ENCODE measurements at regions not wholly inside any gene's neighbourhood (a gene's known extent, or its start where the extent isn't known, plus 50 kb on each side); places are given as distances from the start of the nearest gene placed in this dataset.

DNA sequence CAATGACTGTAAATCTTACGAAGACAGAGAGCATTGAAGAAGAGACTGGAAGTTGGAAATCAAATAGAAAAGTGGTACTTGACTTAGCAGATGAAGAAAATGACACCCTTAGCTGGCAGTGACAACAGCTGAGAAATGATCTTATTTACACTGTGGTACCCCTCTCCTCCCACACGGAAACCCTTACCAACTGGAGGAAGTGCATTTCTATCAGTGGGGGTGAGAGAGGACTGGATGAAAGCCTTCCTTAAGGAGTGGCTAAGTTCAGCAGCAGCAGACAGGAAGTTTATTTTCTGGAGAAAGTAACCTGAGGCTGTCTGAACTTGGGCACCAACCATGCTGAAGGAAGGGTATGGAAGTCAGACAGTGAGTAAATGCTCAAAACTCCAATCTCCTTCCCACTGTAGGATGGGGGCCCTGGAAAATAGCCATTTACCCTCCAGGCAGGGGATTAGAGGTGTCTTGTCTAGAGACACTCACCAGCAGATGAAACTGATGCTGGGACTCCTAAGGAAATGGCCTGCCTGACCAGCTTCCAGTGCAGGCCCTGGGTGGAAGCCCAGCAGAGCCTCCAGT, 160.2 kb upstream of the NCK2 start:
- TF ChIP-seq, protein P1, sequence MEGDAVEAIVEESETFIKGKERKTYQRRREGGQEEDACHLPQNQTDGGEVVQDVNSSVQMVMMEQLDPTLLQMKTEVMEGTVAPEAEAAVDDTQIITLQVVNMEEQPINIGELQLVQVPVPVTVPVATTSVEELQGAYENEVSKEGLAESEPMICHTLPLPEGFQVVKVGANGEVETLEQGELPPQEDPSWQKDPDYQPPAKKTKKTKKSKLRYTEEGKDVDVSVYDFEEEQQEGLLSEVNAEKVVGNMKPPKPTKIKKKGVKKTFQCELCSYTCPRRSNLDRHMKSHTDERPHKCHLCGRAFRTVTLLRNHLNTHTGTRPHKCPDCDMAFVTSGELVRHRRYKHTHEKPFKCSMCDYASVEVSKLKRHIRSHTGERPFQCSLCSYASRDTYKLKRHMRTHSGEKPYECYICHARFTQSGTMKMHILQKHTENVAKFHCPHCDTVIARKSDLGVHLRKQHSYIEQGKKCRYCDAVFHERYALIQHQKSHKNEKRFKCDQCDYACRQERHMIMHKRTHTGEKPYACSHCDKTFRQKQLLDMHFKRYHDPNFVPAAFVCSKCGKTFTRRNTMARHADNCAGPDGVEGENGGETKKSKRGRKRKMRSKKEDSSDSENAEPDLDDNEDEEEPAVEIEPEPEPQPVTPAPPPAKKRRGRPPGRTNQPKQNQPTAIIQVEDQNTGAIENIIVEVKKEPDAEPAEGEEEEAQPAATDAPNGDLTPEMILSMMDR (conservative IDR thresholded peaks at IDR 0.05 in 1 of 2, IDR thresholded peaks at IDR 0.05 in 1 of 2; ENCODE audit: low read depth in 1 of 2, low read length in 2 of 2), result no peak
- TF ChIP-seq EZH2 (IDR thresholded peaks at IDR 0.05; ENCODE audit: low read length, missing control alignments), result no peak
